Skeletal muscle satellite cell (primary cell): ENCODE measurements at regions not wholly inside any gene's neighbourhood (a gene's known extent, or its start where the extent isn't known, plus 50 kb on each side); places are given as distances from the start of the nearest gene placed in this dataset.

Experiments used
- H3K27me3 ChIP-seq: 2 replicates; pipeline ENCODE4 v1.7.0; 2013; ENCODE audit warnings: low read length; ENCODE audit not compliant: control insufficient read depth, insufficient read depth
- H3K36me3 ChIP-seq: 2 replicates; pipeline ENCODE4 v1.7.0; 2013; ENCODE audit warnings: mild to moderate bottlenecking, control low read depth, low read length; ENCODE audit not compliant: insufficient read depth
- H3K4me1 ChIP-seq: 2 replicates; pipeline ENCODE4 v1.7.0; 2013; ENCODE audit warnings: low read length; ENCODE audit not compliant: control insufficient read depth, insufficient read depth
- H3K4me2 ChIP-seq: 2 replicates; pipeline ENCODE4 v1.7.0; 2013; ENCODE audit warnings: mild to moderate bottlenecking, low read length
- H3K4me3 ChIP-seq: 2 replicates; pipeline ENCODE4 v1.7.0; 2013; ENCODE audit warnings: low read length
- H3K9ac ChIP-seq: 2 replicates; pipeline ENCODE4 v1.7.0; 2013; ENCODE audit warnings: mild to moderate bottlenecking, low read depth, low read length, moderate library complexity
- H3K9me3 ChIP-seq: replicated peaks from 2 replicates; pipeline ENCODE4 v1.7.0; 2013; ENCODE audit warnings: mild to moderate bottlenecking, control low read depth, low read length

DNA sequence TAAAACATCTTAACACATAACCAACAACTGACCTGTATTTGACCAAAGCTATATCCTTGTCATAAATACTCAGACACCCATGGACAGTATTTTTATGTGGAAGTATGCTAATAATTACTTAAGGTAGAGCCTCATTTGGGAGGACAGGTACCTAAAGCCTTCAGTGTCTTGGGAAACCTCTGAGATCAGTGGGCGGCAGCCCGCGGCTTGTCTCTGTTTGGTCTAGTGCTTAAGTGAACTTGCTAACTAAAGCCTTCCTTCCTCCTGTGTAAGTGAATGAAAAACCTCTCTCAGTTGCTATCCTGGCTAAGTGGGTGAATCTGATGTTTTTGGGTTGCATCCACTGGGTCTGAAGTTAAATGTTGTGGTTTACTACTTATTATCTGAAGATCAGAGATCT, 144.5 kb upstream of the AGR3 start:
- H3K9ac ChIP-seq: no peak overlapping the region
- no peaks in the 10 kb centered on the region for H3K4me1 ChIP-seq
- H3K36me3 ChIP-seq: no peaks in the 10 kb centered on the region
- no peaks in the 10 kb centered on the region for H3K27me3 ChIP-seq
- H3K9me3 ChIP-seq: no peaks in the 10 kb centered on the region
- no peak overlapping the region for H3K4me3 ChIP-seq
- H3K4me2 ChIP-seq: no peak overlapping the region

DNA sequence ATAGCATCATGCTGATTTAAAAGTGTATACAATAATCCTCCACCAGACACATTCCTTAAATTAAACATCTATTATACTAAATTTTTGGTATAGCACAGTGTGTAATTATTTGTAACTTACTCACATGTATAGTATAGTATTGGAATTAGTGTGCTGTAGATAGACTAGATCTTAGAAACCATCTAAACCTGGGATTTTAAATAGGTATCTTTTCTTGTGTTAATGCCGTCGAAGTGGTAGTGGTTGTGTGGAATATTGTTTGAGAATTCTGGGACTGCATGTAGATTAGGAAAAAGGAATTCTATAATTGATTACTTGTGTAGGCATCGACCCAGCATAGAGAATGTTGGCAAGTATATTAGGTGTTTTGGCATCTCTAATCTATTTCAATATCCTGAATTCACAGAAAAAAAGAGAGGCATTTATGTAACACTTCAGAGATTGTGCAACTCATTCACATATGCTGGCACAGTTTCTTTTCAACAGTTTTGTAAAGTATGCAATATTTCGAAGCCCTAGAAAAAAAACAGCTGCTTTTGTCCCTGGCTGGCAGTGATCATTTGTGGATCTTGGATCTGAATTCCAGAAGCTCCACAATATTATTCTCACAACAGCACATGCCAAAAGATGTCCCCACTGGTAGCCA, 145.5 kb upstream of the AGR3 start:
- Histone ChIP-seq H3K9ac (no peak overlapping the region), H3K27me3 (no peaks in the 10 kb centered on the region), H3K4me3 (no peak overlapping the region), H3K4me2 (no peak overlapping the region), H3K9me3 (no peaks in the 10 kb centered on the region), H3K4me1 (no peaks in the 10 kb centered on the region), H3K36me3 (no peaks in the 10 kb centered on the region)

DNA sequence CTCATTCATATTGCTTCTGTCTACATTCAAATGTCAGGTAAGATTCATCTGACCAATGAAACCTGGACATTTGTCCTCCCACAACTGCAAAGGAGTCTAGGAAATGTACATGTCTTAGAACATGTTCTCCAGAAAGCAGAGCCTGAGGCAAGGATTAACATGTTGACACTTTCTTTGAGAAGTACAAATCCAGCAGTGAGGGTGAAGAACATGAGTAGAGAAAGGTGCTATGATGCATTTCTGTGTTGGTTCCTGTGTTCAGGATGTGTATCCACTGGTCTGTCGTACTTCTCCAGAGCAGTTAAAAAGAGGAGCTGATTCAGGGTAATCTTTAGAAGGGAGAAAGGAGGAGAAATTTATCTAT, 146.0 kb upstream of the AGR3 start:
- H3K4me2 ChIP-seq: no peak overlapping the region
- no peaks in the 10 kb centered on the region for H3K36me3 ChIP-seq
- no peaks in the 10 kb centered on the region for H3K4me1 ChIP-seq
- H3K9ac ChIP-seq: no peak overlapping the region
- H3K9me3 ChIP-seq: no peaks in the 10 kb centered on the region
- no peaks in the 10 kb centered on the region for H3K27me3 ChIP-seq
- no peak overlapping the region for H3K4me3 ChIP-seq

DNA sequence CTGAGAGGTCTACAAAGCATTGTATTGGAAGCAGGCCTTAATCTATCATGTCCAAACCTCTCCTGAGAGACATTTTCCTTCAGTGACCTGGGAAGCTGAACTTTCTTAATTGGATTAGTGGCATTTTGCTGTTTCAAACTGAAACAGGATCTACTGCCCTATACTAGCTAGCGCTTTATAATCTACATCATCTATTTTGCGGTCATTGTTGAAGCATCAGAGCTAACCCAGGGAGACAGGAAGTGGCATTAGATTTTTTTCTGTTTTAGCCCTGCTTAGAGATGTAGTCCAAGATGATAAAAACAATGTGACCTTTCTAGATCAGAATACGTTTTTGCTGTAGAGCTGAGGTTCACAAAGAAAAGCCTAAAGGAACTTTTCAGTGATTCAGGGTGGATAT, 147.4 kb upstream of the AGR3 start:
- no peak overlapping the region for H3K4me2 ChIP-seq
- no peaks in the 10 kb centered on the region for H3K36me3 ChIP-seq
- H3K27me3 ChIP-seq: no peaks in the 10 kb centered on the region
- H3K4me3 ChIP-seq: no peak overlapping the region
- no peaks in the 10 kb centered on the region for H3K4me1 ChIP-seq
- no peak overlapping the region for H3K9ac ChIP-seq
- no peaks in the 10 kb centered on the region for H3K9me3 ChIP-seq

DNA sequence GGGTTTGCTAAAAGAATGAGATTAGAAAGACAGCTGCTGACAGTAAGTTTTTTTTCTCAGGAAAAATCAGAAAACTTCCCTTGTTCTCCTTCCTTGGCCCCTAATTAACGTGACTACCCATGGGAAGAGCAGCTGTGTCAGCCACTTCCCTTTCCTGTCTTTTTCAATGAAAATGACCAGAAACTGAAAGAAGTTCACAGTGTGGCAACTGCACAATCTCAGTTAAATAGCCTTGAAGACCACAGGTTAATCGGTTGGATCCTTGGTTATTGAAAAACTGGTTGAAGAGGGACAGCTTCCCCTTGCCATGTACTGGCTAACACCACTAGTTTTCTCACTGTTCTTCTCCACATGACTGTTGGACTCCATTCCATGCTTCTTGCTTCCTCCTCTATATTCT, 148.8 kb upstream of the AGR3 start:
- Histone ChIP-seq H3K9ac (no peak overlapping the region), H3K4me2 (no peak overlapping the region), H3K9me3 (no peaks in the 10 kb centered on the region), H3K36me3 (no peaks in the 10 kb centered on the region), H3K4me3 (no peak overlapping the region), H3K27me3 (no peaks in the 10 kb centered on the region), H3K4me1 (no peaks in the 10 kb centered on the region)

DNA sequence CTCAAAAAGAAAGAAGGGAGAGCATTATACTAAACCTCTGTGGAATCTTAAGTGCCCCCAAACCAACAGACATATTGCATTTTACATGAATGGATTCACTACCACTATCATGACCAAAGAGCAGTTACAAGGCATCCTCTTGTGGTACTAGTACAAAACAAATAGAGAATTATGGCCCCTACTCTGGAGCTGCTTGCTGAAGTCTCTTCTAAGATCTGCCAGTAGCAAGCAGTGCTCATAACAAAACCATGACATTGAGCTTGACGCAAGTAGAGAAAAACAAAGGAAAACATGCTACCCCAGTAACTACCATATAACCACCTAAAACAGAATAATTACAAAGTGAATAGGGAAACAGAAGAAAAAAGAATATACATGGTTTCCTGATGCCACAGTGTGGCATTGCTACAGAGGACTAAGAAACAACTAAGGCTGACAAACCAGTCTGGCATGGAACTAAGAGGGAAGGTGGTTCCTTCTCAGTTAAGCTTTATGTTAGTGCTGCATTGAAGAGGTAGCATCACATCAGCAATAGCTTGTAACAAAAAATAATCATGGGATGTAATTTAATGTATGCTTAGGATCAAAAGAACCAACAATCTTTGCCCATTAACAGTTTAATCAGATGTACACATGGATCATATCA, 150.2 kb upstream of the AGR3 start:
- H3K9me3 ChIP-seq: no peaks in the 10 kb centered on the region
- no peak overlapping the region for H3K4me3 ChIP-seq
- no peaks in the 10 kb centered on the region for H3K27me3 ChIP-seq
- no peak overlapping the region for H3K4me2 ChIP-seq
- no peaks in the 10 kb centered on the region for H3K36me3 ChIP-seq
- no peaks in the 10 kb centered on the region for H3K4me1 ChIP-seq
- no peak overlapping the region for H3K9ac ChIP-seq

DNA sequence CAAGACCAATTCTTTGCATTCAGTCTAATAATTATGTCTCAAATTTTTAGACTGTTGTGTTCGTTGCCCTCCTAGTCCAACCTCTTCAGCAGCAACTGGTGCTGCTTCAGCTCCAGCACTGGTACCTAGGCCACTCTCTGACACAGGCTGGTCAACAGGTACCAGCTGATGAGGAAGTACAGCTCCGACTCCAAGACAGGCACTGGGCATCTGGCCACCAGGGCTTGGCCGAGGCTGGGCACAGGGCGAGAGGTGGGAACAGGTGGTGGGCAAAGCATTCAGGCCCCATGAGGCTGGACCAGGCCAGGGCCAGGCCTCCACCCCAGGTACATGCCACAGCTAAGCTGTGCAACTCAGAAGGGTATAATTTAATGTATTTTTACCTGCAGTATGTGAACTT, 151.5 kb upstream of the AGR3 start:
- H3K36me3 ChIP-seq: no peaks in the 10 kb centered on the region
- H3K4me1 ChIP-seq: no peaks in the 10 kb centered on the region
- H3K4me2 ChIP-seq: no peak overlapping the region
- H3K27me3 ChIP-seq: no peaks in the 10 kb centered on the region
- no peaks in the 10 kb centered on the region for H3K9me3 ChIP-seq
- no peak overlapping the region for H3K9ac ChIP-seq
- H3K4me3 ChIP-seq: no peak overlapping the region

DNA sequence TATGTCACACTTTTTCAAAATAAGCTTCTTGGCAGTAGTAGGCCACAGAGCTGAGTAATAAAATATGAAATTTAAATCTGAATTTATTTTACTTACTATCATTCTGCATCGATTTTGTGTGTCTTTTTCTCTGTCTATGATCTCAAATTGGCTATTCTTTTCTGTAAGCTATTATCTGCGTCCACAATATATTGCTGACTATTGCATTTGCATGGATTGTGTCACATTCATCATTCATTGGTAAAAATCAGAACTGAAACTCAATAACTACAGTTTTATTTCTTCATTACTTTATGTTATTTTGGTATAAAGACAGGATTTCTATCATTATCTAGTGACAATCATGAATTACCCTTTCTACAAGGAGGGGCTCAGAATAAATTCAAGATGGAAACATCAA, 154.8 kb upstream of the AGR3 start:
- peaks cover 11% of the 10 kb centered on the region for H3K4me1 ChIP-seq
- H3K4me2 ChIP-seq: no peak overlapping the region
- H3K4me3 ChIP-seq: no peak overlapping the region
- no peaks in the 10 kb centered on the region for H3K9me3 ChIP-seq
- H3K9ac ChIP-seq: no peak overlapping the region
- H3K36me3 ChIP-seq: no peaks in the 10 kb centered on the region
- no peaks in the 10 kb centered on the region for H3K27me3 ChIP-seq

DNA sequence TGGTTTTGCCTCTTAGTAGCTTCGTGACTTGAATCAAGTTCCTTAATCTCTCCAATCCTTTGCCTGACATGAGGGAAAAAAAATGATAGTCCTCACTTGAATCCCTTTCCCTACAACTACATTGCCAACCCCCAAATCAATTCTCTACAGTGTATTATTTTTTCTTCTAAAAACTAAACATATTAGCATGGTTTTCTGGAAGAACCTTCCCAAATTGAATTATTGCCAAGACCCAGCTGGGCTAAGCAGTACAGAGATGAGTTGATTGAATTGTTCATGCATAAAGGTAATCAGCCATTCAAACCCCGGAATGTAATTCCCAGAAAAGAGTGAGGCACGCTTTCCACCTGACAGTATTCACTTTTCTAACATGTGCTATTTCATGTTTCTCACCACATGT, 155.6 kb upstream of the AGR3 start:
- Histone ChIP-seq H3K4me1 (peaks cover 19% of the 10 kb centered on the region), H3K4me2 (no peak overlapping the region), H3K27me3 (no peaks in the 10 kb centered on the region), H3K4me3 (no peak overlapping the region), H3K9ac (no peak overlapping the region), H3K36me3 (no peaks in the 10 kb centered on the region), H3K9me3 (no peaks in the 10 kb centered on the region)

DNA sequence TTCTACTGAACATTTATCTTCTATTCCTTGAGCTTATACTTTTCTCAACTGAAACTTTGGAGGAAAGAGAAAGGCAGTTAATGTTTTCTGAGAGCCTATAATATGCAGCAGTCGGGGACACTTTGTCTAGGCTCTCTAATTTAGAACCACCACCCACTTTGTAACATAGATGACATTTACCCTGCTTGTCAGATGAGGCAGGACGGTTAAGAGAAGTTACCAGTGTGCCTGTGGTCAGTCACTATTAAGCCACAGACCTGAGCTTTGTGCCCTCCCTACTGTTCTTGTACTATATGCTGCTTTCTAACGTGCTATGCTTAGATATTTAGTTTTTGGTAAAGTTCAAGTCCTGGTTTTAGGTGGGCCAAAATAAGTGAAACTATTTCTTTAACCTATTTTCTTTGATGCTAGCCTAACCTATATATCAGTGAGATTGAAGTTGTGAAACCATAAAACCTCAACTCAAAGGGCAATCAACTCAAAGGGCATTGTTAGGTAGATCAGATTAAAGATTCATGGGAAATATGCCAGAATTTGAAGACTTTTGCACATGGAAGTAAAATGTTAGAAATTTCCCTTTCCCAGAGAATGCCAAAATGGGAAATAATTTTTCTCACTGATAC, 156.5 kb upstream of the AGR3 start:
- Histone ChIP-seq H3K27me3 (no peaks in the 10 kb centered on the region), H3K4me1 (peaks cover 28% of the 10 kb centered on the region), H3K36me3 (no peaks in the 10 kb centered on the region), H3K4me3 (no peak overlapping the region), H3K9ac (no peak overlapping the region), H3K4me2 (no peak overlapping the region), H3K9me3 (no peaks in the 10 kb centered on the region)

DNA sequence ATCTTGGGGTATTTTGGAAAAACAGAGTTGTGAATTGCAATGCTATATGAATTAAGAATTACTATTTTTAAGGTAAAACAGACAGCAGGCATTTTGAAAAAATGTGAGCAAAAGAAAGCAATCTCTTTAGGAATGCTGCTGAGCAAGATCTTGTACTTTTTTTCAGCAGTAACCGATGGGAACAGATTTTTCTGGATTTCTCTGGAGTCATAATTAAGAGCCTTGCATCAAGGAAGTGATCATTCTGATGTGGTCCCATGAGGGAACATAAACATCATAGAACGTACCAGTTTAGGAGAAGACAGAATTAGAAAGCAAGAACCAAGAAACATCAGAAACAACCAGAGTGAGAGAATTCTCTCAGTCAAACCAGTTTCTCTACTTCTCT, 157.0 kb upstream of the AGR3 start:
- Histone ChIP-seq H3K9ac (no peak overlapping the region), H3K27me3 (no peaks in the 10 kb centered on the region), H3K4me3 (no peak overlapping the region), H3K4me2 (no peak overlapping the region), H3K4me1 (peaks cover 31% of the 10 kb centered on the region), H3K36me3 (no peaks in the 10 kb centered on the region), H3K9me3 (no peaks in the 10 kb centered on the region)

DNA sequence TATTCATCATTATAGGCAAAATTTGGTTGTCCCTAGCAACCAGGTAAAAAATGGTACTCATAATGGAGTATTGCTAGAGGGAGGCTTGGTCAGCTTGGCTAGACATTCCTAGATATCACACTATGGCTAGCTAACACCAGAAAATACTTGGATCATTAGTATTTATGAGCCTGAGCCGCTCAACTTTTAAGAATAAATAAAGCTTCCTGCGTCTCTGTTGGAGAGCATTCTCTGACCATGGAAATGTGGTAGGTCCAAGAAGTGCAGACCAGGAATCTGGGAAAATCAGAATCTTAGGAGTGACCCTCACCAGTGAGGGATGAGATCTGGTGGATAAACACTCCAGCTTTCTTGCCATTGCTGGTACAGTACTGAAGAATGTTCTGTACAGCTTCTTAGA, 157.6 kb upstream of the AGR3 start:
- Histone ChIP-seq H3K36me3 (no peaks in the 10 kb centered on the region), H3K4me3 (no peak overlapping the region), H3K27me3 (no peaks in the 10 kb centered on the region), H3K4me1 (peaks cover 33% of the 10 kb centered on the region), H3K9me3 (no peaks in the 10 kb centered on the region), H3K4me2 (no peak overlapping the region), H3K9ac (no peak overlapping the region)
